ENCODE measurements at regions not wholly inside any gene's neighbourhood (a gene's known extent, or its start where the extent isn't known, plus 50 kb on each side); places are given as distances from the start of the nearest gene placed in this dataset.

DNA sequence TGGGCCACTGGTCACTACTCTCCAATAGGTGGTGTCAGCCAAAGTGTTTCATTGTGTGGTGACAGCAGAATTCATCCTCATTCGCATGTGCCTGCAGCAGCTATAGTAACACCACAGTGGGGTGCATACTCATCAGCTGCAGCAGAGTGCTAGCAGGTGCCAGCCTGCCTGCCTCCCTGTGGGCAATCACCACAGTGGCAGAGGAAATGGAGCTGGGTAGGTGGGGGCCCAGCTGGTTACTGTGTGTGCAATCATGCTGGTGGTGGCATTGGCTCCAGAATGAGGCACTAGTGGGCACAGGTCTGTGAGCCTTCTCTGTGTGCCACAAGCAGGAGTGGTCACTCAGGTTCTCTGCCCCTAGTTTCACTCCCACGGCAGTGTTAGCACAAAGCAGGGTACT, 579.2 kb downstream of the PTPRC start:
- TF ChIP-seq, protein P1, sequence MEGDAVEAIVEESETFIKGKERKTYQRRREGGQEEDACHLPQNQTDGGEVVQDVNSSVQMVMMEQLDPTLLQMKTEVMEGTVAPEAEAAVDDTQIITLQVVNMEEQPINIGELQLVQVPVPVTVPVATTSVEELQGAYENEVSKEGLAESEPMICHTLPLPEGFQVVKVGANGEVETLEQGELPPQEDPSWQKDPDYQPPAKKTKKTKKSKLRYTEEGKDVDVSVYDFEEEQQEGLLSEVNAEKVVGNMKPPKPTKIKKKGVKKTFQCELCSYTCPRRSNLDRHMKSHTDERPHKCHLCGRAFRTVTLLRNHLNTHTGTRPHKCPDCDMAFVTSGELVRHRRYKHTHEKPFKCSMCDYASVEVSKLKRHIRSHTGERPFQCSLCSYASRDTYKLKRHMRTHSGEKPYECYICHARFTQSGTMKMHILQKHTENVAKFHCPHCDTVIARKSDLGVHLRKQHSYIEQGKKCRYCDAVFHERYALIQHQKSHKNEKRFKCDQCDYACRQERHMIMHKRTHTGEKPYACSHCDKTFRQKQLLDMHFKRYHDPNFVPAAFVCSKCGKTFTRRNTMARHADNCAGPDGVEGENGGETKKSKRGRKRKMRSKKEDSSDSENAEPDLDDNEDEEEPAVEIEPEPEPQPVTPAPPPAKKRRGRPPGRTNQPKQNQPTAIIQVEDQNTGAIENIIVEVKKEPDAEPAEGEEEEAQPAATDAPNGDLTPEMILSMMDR (IDR thresholded peaks at IDR 0.05; ENCODE audit: borderline replicate concordance, extremely low read depth, low read length, poor library complexity, severe bottlenecking) = peak; percentile 86
- no peak for TF ChIP-seq EZH2 (IDR thresholded peaks at IDR 0.05; ENCODE audit: borderline replicate concordance, low read depth, low read length, severe bottlenecking)

Measured in DND-41 (cell line).